ENCODE measurements at regions not wholly inside any gene's neighbourhood (a gene's known extent, or its start where the extent isn't known, plus 50 kb on each side); places are given as distances from the start of the nearest gene placed in this dataset.
"Not testable (repeated sequence)": the region's sequence is repeated elsewhere in the genome, so short reads cannot be mapped to it uniquely, and the experiment has no call there.

DNA sequence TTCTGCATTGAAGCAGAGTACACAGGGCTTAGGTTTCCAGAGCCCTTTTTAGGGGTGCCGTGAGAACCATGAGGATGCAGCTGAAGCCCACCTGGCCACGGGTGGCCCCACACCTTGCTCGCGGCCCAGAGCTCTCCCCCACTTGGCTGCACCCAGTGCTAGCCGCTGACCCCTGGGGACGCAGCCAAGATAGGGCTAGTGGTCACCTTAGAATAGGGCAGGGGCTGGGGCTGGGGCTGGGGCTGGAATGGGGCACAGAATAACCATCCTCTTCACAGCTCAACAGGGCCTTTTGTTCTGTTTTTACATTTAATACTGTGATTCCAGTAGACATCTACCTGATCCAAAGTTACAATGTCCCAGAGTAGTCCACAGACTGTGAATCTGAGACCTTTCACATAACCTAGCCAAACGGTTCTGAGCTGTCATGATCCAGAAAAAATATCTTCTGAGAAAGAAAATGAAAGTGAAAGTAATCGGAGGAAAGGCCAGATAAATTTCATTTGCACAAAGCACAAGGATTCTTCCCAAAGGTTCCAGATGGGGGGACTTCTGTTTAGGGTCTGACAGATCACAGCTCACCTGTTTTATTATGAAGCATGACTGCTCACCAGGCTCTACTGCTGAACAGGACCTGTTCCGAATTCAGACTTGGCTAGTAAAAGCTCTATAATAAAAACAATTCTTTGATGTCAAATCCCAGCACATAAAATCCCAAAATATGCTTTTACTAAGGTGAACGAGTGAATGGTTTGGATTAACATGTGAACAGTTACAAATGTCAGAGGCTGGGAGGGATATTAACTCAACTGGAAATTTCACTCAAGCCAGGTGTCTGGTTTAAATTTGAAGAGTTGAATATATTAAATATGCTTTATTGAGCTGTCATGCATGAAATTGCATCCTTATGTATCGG lies 401.9 kb downstream of the THBS2 start:
- CTCF ChIA-PET: no interaction called here
- DNase-seq: peak in 1 of 14 experiments; percentile 8
- peak overlapping the region; percentile 13 for H3K4me3 ChIP-seq (ENCODE audit: low read length)

DNA sequence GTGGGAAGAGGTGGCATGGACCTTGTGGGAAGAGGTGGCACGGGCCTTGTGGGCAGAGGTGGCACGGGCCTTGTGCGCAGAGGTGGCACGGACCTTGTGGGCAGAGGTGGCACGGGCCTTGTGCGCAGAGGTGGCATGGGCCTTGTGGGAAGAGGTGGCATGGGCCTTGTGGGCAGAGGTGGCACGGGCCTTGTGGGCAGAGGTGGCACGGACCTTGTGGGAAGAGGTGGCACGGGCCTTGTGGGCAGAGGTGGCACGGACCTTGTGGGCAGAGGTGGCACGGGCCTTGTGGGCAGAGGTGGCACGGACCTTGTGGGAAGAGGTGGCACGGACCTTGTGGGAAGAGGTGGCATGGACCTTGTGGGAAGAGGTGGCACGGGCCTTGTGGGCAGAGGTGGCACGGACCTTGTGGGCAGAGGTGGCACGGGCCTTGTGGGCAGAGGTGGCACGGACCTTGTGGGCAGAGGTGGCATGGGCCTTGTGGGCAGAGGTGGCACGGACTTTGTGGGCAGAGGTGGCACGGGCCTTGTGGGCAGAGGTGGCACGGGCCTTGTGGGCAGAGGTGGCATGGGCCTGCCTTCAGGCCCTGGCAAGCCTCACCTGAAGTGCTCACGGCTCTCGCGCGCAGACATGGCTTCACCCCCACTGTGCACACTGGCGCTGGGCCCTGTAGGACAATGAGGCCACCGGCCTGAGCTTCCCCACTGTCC lies 403.5 kb downstream of the THBS2 start:
- POLR2A ChIA-PET; H3K4me1 Mint-ChIP-seq (ENCODE audit: low read depth); H3K27ac Mint-ChIP-seq; H3K4me1 ChIP-seq (ENCODE audit: insufficient read depth, low read length); intact Hi-C loops (cut with DNase I, micrococcal nuclease); H3K27me3 ChIP-seq (ENCODE audit: control insufficient read depth in 1 of 2, insufficient read depth in 2 of 2, low read length in 2 of 2); H3K36me3 Mint-ChIP-seq (ENCODE audit: low read depth); H3K27me3 Mint-ChIP-seq; H3K9me3 Mint-ChIP-seq; H3K9me3 ChIP-seq (ENCODE audit: control insufficient read depth in 1 of 2, insufficient read depth in 1 of 2, low read length in 2 of 2); H3K4me3 ChIP-seq (ENCODE audit: low read length); ATAC-seq (ENCODE audit: poor library complexity); H3K4me3 Mint-ChIP-seq; CTCF ChIA-PET; H3K36me3 ChIP-seq (ENCODE audit: insufficient read depth, low read length); H3K27ac ChIP-seq (ENCODE audit: low read depth in 1 of 2, low read length in 2 of 2); DNase-seq: not testable (repeated sequence)

More for the DNA sequence above, 401.9 kb downstream of the THBS2 start:
- Mint-ChIP-seq H3K9me3 (no peaks in the 10 kb centered on the region), H3K4me1 (ENCODE audit: low read depth) (peaks cover 10% of the 10 kb centered on the region), H3K36me3 (ENCODE audit: low read depth) (no peaks in the 10 kb centered on the region), H3K4me3 (no peak overlapping the region), H3K27ac (no peak overlapping the region), H3K27me3 (no peaks in the 10 kb centered on the region)
- Histone ChIP-seq H3K27ac (ENCODE audit: low read depth in 1 of 2, low read length in 2 of 2) (no peak overlapping the region), H3K9me3 (ENCODE audit: control insufficient read depth in 1 of 2, insufficient read depth in 1 of 2, low read length in 2 of 2) (peaks cover 0 to 7% of the 10 kb centered on the region in 2 experiments), H3K36me3 (ENCODE audit: insufficient read depth, low read length) (no peaks in the 10 kb centered on the region), H3K4me1 (ENCODE audit: insufficient read depth, low read length) (peaks cover 9% of the 10 kb centered on the region), H3K27me3 (ENCODE audit: control insufficient read depth in 1 of 2, insufficient read depth in 2 of 2, low read length in 2 of 2) (no peaks in the 10 kb centered on the region)
- no peak for ATAC-seq (ENCODE audit: poor library complexity)
- no peak for TF ChIP-seq CTCF (IDR thresholded peaks at IDR 0.05)
- POLR2A ChIA-PET: no interaction called here
- intact Hi-C loops (cut with DNase I, micrococcal nuclease): no loop called here

DNA sequence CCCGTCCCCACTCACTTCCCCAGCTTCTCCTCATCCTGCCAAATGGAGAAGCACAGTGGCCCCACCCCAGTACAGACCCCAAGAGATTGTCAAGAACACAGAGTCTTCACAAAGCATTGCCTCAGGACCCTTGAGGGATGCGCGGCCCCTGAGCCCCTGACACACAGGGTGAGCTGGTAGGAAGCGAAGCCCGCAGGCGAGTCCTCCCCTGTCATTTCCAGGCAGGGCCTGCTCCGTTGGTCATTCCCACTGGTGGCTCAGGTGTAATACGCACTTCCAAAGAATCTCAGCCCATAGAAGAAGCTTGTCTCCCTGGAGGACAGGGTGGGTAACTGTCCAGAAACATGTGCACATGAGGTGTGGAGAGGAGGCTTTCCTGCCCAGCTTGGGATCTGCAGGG lies 404.2 kb downstream of the THBS2 start:
- H3K4me1 Mint-ChIP-seq (ENCODE audit: low read depth): peaks cover 10% of the 10 kb centered on the region
- TF ChIP-seq CTCF (IDR thresholded peaks at IDR 0.05): no peak
- Histone ChIP-seq H3K27ac (ENCODE audit: low read depth in 1 of 2, low read length in 2 of 2) (no peak overlapping the region), H3K9me3 (ENCODE audit: control insufficient read depth in 1 of 2, insufficient read depth in 1 of 2, low read length in 2 of 2) (peaks cover 0 to 7% of the 10 kb centered on the region in 2 experiments), H3K4me1 (ENCODE audit: insufficient read depth, low read length) (peaks cover 9% of the 10 kb centered on the region), H3K4me3 (ENCODE audit: low read length) (no peak overlapping the region), H3K27me3 (ENCODE audit: control insufficient read depth in 1 of 2, insufficient read depth in 2 of 2, low read length in 2 of 2) (no peaks in the 10 kb centered on the region), H3K36me3 (ENCODE audit: insufficient read depth, low read length) (no peaks in the 10 kb centered on the region)
- intact Hi-C loops (cut with DNase I, micrococcal nuclease): no loop called here
- no peaks in the 10 kb centered on the region for H3K36me3 Mint-ChIP-seq (ENCODE audit: low read depth)
- POLR2A ChIA-PET: no interaction called here
- ATAC-seq (ENCODE audit: poor library complexity): no peak
- no peak overlapping the region for H3K27ac Mint-ChIP-seq
- no peaks in the 10 kb centered on the region for H3K9me3 Mint-ChIP-seq
- H3K27me3 Mint-ChIP-seq: no peaks in the 10 kb centered on the region
- no peak for DNase-seq
- CTCF ChIA-PET: no interaction called here
- H3K4me3 Mint-ChIP-seq: no peak overlapping the region
